ENCODE measurements at regions not wholly inside any gene's neighbourhood (a gene's known extent, or its start where the extent isn't known, plus 50 kb on each side); places are given as distances from the start of the nearest gene placed in this dataset.
"Not testable (repeated sequence)": the region's sequence is repeated elsewhere in the genome, so short reads cannot be mapped to it uniquely, and the experiment has no call there.

DNA sequence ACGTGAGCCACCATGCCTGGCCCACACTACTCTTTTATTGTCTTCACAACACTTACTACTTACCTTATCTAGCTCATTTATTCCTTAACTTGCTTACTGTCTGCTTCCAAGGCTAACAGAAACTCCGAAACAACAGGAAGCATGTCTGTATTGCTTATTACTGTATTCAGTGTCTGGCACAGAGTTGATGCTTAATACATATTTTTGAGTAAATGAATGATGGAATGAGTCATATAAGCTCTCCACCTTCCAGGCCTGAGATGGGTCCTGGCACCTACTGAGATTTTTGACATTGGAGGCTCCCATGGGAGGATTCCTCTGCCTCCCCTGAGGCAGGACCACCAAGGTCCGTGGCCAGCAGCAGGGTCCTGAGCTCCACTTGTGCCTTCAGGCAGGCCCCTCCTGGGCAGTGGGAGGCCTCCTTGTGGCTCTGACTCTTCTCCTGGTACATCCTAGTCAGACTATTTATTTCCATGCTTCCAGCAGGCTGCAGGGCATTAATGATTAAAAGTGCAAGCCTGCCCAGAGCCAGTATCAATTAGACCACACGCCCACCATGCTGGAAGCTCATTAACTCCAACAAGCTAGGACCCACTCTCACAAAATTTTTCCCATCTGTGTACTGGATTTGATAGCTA is 76.5 kb upstream of the CTNNA1 start:
- H3K36me3 ChIP-seq = no peaks in the 10 kb centered on the region
- no peaks in the 10 kb centered on the region for H3K27me3 ChIP-seq
- DNase-seq (ENCODE audit: extremely low spot score) = no peak
- H3K9me3 ChIP-seq = peaks cover 0 to 7% (median 2%) of the 10 kb centered on the region in 4 donors
- no peak overlapping the region for H3K4me3 ChIP-seq
- WGBS = 85% methylated on average over 4 of the region's 4 CpGs
- H3K4me1 ChIP-seq = no peaks in the 10 kb centered on the region
- TF ChIP-seq, protein P1, sequence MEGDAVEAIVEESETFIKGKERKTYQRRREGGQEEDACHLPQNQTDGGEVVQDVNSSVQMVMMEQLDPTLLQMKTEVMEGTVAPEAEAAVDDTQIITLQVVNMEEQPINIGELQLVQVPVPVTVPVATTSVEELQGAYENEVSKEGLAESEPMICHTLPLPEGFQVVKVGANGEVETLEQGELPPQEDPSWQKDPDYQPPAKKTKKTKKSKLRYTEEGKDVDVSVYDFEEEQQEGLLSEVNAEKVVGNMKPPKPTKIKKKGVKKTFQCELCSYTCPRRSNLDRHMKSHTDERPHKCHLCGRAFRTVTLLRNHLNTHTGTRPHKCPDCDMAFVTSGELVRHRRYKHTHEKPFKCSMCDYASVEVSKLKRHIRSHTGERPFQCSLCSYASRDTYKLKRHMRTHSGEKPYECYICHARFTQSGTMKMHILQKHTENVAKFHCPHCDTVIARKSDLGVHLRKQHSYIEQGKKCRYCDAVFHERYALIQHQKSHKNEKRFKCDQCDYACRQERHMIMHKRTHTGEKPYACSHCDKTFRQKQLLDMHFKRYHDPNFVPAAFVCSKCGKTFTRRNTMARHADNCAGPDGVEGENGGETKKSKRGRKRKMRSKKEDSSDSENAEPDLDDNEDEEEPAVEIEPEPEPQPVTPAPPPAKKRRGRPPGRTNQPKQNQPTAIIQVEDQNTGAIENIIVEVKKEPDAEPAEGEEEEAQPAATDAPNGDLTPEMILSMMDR (IDR thresholded peaks at IDR 0.05) = no peak
- no peak for TF ChIP-seq POLR2A (IDR thresholded peaks at IDR 0.05; ENCODE audit: low read depth)
- no peak for TF ChIP-seq EP300 (IDR thresholded peaks at IDR 0.05)
- no peak for TF ChIP-seq POLR2AphosphoS5 (IDR thresholded peaks at IDR 0.05)
- intact Hi-C loops (cut with DNase I) = no loop called here
- H3K27ac ChIP-seq (replicated peaks in 1 of 4) = no peak overlapping the region

DNA sequence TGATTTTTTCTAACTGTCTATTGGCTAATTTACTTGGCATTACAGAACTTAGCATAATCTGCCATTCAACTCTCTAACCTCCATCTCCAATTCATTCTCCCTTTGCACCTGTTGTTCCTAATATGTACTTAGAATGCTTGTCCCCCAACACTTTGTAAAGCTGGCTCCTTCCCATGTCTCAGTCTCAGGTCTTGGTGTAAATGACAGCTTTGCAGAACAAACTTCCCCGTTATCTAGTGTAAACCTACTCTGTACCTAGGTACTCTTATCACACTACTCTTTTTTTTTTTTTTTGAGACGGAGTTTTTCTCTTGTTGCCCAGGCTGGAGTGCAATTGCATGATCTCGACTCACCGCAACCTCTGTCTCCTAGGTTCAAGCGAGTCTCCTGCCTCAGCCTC is 77.2 kb upstream of the CTNNA1 start:
- peaks cover 0 to 7% (median 2%) of the 10 kb centered on the region in 4 donors for H3K9me3 ChIP-seq
- intact Hi-C loops (cut with DNase I) = no loop called here
- no peak for DNase-seq (ENCODE audit: extremely low spot score)
- H3K36me3 ChIP-seq = no peaks in the 10 kb centered on the region
- no peaks in the 10 kb centered on the region for H3K4me1 ChIP-seq
- TF ChIP-seq, protein P1 (IDR thresholded peaks at IDR 0.05) = no peak
- TF ChIP-seq POLR2AphosphoS5 (IDR thresholded peaks at IDR 0.05) = no peak
- TF ChIP-seq POLR2A (IDR thresholded peaks at IDR 0.05; ENCODE audit: low read depth) = no peak
- no peak for TF ChIP-seq EP300 (IDR thresholded peaks at IDR 0.05)
- H3K4me3 ChIP-seq = no peak overlapping the region
- no peak overlapping the region for H3K27ac ChIP-seq (replicated peaks in 1 of 4)
- 94% methylated on average over 5 of the region's 5 CpGs for WGBS
- H3K27me3 ChIP-seq = no peaks in the 10 kb centered on the region

DNA sequence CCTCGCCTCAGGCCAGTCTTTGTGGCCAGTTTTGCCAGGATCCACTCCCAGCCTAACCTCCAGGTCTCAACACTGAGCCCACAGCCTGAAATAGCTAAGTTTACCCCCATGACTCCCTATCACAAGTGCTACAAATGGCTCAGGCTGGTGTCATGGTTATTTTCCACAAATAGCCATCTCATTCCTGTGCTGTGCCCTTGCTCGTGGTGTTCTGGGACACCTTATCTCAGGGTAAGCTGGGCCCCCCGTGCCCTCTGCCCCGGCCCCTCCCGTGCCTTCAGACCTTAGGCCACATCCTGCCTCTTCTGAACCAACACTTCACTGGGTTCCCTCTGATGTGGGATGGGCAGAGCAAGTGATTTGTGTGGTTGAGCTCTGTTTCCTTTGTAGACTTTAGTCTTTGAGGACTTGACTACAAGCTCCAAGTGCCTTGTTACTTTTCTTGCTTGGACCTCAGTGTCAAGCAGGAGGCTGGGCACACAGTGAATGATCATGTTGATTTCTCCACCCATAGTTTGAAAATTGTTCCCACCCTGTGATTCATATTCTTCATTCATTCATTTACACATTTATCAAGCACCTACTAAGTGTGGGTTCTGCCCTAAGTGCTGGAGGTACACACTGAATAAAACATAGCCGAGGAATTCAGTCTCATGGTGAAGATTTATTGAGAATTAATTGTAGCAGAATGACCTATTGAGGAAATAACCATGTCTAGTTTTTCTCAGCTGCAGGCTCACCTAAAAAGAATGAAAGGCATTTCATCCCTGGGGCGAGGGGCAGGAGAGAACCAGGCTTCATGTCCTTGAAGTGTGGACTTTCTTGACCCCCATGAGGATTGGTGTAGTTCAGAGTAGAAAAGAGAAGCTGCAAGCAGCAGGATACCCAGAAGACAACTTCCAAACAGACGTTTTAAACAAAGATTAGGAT is 84.5 kb upstream of the CTNNA1 start:
- peaks cover 0 to 7% (median 2%) of the 10 kb centered on the region in 4 donors for H3K4me1 ChIP-seq
- no peak overlapping the region for H3K27ac ChIP-seq (replicated peaks in 1 of 4)
- no peaks in the 10 kb centered on the region for H3K9me3 ChIP-seq
- no peak for DNase-seq (ENCODE audit: extremely low spot score)
- H3K27me3 ChIP-seq = no peaks in the 10 kb centered on the region
- intact Hi-C loops (cut with DNase I) = no loop called here
- TF ChIP-seq, protein P1 (IDR thresholded peaks at IDR 0.05) = no peak
- no peak for TF ChIP-seq POLR2AphosphoS5 (IDR thresholded peaks at IDR 0.05)
- no peak for TF ChIP-seq POLR2A (IDR thresholded peaks at IDR 0.05; ENCODE audit: low read depth)
- WGBS = 58% methylated on average over 8 of the region's 8 CpGs
- no peaks in the 10 kb centered on the region for H3K36me3 ChIP-seq
- no peak overlapping the region for H3K4me3 ChIP-seq

DNA sequence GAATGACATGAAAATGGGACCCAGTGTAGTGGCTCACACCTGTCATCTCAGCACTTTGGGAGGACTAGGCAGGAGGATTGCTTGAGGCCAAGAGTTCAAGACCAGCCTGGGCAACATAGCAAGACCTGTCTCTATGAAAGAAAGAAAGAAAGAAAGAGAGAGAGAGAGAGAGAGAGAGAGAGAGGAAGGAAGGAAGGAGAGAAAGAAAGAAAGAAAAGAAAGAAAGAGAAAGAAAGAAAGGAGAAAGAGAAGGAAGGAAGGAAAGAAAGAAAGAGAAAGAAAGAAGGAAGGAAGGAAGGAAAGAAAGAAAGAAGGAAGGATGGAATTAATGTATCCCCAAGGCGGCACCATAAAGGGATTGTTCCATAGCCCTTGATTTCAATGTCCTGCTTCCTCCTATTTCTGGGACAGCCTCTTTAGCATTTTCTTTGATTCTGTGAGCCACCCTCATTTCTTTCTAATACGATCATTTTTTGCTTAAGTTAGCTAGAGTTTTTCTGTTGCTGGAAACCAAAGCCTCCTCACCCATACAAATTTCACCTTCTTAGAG is 85.4 kb upstream of the CTNNA1 start:
- DNase-seq (ENCODE audit: extremely low spot score); H3K4me3 ChIP-seq; H3K9me3 ChIP-seq; H3K27ac ChIP-seq (replicated peaks in 1 of 4); H3K36me3 ChIP-seq; H3K27me3 ChIP-seq; intact Hi-C loops (cut with DNase I); H3K4me1 ChIP-seq: not testable (repeated sequence)
- WGBS = 84% methylated on average over 2 of the region's 2 CpGs

DNA sequence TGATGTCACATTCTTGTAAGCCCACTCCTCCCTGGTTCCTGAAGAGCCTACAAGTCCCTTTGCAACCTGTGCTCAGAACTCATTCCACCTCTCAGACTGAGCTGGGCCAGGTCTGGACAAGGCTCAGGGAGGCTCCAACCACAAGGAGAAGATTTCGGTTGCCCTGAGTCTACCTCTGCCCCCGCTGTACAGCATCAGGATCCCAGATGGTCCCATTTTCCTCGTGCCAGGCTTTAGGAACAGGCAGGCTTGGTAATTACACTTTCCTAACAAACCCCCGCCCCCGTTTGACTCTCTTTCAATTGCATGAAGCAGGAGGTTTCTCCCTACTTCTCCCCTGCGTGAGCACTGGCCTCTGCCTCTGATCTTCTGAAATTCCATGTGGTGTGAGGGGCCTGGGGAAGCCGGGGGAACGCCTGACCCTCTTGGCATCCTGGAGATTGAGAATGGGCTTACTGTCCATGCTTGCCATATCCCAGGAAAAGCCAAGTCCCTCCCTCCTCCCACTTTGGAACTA is 86.9 kb upstream of the CTNNA1 start:
- no peaks in the 10 kb centered on the region for H3K27me3 ChIP-seq
- H3K4me3 ChIP-seq = no peak overlapping the region
- WGBS = 90% methylated on average over 8 of the region's 8 CpGs
- DNase-seq (ENCODE audit: extremely low spot score) = no peak
- intact Hi-C loops (cut with DNase I) = no loop called here
- no peaks in the 10 kb centered on the region for H3K9me3 ChIP-seq
- H3K27ac ChIP-seq (replicated peaks in 1 of 4) = no peak overlapping the region
- peaks cover 0 to 7% (median 5%) of the 10 kb centered on the region in 4 donors for H3K4me1 ChIP-seq
- no peaks in the 10 kb centered on the region for H3K36me3 ChIP-seq
- no peak for TF ChIP-seq POLR2AphosphoS5 (IDR thresholded peaks at IDR 0.05)
- TF ChIP-seq POLR2A (IDR thresholded peaks at IDR 0.05; ENCODE audit: low read depth) = no peak
- TF ChIP-seq, protein P1 (IDR thresholded peaks at IDR 0.05) = no peak
- TF ChIP-seq EP300 (IDR thresholded peaks at IDR 0.05) = no peak
